ENCODE measurements at regions not wholly inside any gene's neighbourhood (a gene's known extent, or its start where the extent isn't known, plus 50 kb on each side); places are given as distances from the start of the nearest gene placed in this dataset.

DNA sequence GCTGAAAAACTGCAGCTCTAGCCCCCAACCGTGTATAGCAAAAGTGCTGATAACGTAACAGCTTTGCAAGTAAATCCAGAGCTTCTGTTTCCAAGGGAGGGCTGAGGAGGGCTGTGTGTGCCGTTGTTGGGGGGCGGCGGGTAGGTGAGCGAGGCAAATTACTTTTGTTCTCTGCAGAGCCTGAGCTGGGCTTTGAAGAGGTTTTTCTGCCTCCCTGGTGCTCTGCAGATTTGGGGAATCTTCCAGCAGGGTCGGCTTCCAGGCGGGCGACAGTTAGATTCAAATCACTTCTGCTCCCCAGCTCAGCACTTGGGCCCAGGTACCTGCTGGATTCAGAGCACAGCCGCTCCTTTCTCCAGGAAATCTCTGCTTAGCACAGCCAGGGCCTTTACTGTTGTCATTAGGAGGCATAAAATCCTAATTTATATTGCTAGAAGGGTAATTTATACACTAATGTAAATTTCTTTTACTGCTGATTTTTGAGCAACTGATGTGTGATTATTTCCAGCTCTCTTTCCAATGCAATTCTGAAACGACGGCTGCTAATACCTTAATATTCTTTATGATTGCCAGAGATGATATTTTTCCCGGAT lies 442.4 kb downstream of the TYW1 start:
- H3K4me3 ChIP-seq (ENCODE audit: low read depth, low read length), result no peak overlapping the region
- H3K27me3 ChIP-seq (ENCODE audit: control insufficient read depth, insufficient read depth, low read length), result no peaks in the 10 kb centered on the region
- no peaks in the 10 kb centered on the region for H3K36me3 ChIP-seq (ENCODE audit: control insufficient read depth, insufficient read depth, low read length)
- TF ChIP-seq, protein P1, sequence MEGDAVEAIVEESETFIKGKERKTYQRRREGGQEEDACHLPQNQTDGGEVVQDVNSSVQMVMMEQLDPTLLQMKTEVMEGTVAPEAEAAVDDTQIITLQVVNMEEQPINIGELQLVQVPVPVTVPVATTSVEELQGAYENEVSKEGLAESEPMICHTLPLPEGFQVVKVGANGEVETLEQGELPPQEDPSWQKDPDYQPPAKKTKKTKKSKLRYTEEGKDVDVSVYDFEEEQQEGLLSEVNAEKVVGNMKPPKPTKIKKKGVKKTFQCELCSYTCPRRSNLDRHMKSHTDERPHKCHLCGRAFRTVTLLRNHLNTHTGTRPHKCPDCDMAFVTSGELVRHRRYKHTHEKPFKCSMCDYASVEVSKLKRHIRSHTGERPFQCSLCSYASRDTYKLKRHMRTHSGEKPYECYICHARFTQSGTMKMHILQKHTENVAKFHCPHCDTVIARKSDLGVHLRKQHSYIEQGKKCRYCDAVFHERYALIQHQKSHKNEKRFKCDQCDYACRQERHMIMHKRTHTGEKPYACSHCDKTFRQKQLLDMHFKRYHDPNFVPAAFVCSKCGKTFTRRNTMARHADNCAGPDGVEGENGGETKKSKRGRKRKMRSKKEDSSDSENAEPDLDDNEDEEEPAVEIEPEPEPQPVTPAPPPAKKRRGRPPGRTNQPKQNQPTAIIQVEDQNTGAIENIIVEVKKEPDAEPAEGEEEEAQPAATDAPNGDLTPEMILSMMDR (IDR thresholded peaks at IDR 0.05; ENCODE audit: insufficient read depth, low read length, poor library complexity, severe bottlenecking), result no peak
- DNase-seq (ENCODE audit: low read depth), result no peak

DNA sequence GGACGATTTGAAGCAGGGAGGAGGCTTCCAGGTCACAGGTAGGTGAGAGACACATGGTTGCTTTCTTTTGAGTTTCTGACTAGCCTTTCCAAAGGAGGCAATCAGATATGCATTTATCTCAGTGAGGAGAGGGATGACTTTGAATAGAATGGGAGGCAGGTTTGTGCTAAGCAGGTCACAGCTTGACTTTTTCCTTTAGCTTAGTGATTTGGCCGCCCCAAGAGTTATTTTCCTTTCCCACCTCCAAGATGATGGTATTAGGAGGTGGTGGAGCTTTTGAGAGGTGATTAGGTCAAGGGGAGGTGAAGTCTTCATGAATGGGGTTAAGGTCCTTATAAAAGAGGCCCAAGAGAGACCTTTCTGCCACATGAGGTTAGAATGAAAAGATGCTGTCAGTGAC lies 443.7 kb downstream of the TYW1 start:
- TF ChIP-seq, protein P1 (IDR thresholded peaks at IDR 0.05; ENCODE audit: insufficient read depth, low read length, poor library complexity, severe bottlenecking), result no peak
- no peak overlapping the region for H3K4me3 ChIP-seq (ENCODE audit: low read depth, low read length)
- no peaks in the 10 kb centered on the region for H3K36me3 ChIP-seq (ENCODE audit: control insufficient read depth, insufficient read depth, low read length)
- H3K27me3 ChIP-seq (ENCODE audit: control insufficient read depth, insufficient read depth, low read length), result no peaks in the 10 kb centered on the region
- DNase-seq (ENCODE audit: low read depth), result no peak

DNA sequence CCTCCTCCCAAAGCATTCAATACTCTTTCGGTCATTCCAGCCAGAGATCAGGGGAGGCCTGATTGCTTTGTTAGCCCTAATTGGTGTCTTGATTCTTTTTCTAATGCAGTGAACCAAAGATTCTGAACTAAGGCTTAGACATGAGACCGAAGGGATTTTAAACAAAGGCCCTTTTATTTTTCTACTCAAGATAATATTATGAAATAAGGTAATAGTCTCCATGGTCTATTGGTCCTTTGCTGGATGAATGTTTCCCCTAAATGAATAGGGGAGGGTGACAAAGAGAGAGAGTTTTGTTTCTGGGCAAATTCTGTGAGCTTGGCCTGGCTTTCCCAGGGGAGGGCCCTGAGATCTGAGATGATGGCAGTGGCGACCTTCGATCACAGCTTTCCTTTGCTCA lies 449.1 kb downstream of the TYW1 start:
- DNase-seq (ENCODE audit: low read depth), result no peak
- H3K36me3 ChIP-seq (ENCODE audit: control insufficient read depth, insufficient read depth, low read length), result no peaks in the 10 kb centered on the region
- no peak overlapping the region for H3K4me3 ChIP-seq (ENCODE audit: low read depth, low read length)
- no peaks in the 10 kb centered on the region for H3K27me3 ChIP-seq (ENCODE audit: control insufficient read depth, insufficient read depth, low read length)
- TF ChIP-seq, protein P1 (IDR thresholded peaks at IDR 0.05; ENCODE audit: insufficient read depth, low read length, poor library complexity, severe bottlenecking), result no peak

DNA sequence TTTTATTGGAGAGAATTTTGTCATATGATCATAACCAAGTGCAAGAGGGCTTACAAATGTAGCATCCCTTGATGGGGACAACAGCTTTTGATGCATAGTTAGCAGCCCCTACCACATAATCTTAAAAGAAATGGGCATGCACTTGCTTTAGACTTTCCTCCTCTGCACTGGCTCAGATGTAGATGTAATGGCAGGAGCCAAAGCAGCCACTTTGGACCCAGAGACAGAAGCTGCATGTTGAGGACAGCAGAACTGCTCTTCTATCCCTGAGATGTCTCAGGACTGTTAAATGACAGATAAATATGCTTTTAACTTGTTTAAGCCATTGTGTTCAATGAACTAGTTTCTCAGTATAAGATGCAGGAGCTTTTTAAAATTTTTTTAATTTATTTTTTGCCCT lies 450.7 kb downstream of the TYW1 start:
- H3K27me3 ChIP-seq (ENCODE audit: control insufficient read depth, insufficient read depth, low read length), result no peaks in the 10 kb centered on the region
- TF ChIP-seq, protein P1 (IDR thresholded peaks at IDR 0.05; ENCODE audit: insufficient read depth, low read length, poor library complexity, severe bottlenecking), result no peak
- no peaks in the 10 kb centered on the region for H3K36me3 ChIP-seq (ENCODE audit: control insufficient read depth, insufficient read depth, low read length)
- H3K4me3 ChIP-seq (ENCODE audit: low read depth, low read length), result no peak overlapping the region
- DNase-seq (ENCODE audit: low read depth), result no peak

DNA sequence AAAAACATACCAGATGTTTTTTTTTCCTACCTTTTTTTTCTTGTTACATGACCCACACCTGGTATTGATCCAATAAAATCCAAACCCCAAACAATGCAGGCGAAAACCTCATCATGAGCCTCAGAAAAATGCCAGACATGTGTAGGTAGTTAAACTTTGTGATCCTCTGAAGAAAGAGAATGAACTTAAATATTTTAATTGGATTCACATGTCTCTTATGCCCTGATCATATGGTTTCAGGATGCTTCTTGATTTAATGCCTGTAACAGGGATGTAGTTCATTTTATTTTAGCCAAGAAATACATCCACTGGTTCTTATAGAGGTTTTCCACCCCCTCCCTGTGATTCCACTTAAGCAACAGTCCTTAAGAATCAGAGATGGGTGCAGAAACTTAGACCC lies 451.6 kb downstream of the TYW1 start:
- no peak overlapping the region for H3K4me3 ChIP-seq (ENCODE audit: low read depth, low read length)
- no peak for DNase-seq (ENCODE audit: low read depth)
- TF ChIP-seq, protein P1 (IDR thresholded peaks at IDR 0.05; ENCODE audit: insufficient read depth, low read length, poor library complexity, severe bottlenecking), result no peak
- H3K36me3 ChIP-seq (ENCODE audit: control insufficient read depth, insufficient read depth, low read length), result no peaks in the 10 kb centered on the region
- no peaks in the 10 kb centered on the region for H3K27me3 ChIP-seq (ENCODE audit: control insufficient read depth, insufficient read depth, low read length)

DNA sequence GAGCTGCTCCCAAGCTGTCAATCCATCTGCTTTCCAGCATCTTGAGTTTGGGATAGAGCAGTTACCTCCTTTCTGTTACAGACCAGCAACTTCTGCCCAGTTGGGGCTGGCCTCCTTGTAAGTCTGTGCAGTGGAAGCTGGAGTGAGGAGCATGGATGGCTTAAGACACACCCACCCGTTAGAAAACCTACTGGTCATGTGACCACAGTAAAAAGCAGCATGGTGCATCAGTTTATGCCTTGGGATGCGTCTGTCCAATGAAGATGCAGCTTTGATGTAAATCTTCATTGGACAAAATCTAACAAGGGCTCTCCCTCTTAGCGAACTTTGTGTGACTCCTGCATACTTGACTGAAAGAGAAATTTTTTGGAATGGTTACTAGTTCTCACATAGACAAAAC lies 453.5 kb downstream of the TYW1 start:
- Histone ChIP-seq H3K36me3 (ENCODE audit: control insufficient read depth, insufficient read depth, low read length) (no peaks in the 10 kb centered on the region), H3K27me3 (ENCODE audit: control insufficient read depth, insufficient read depth, low read length) (no peaks in the 10 kb centered on the region), H3K4me3 (ENCODE audit: low read depth, low read length) (no peak overlapping the region)
- no peak for DNase-seq (ENCODE audit: low read depth)
- TF ChIP-seq, protein P1 (IDR thresholded peaks at IDR 0.05; ENCODE audit: insufficient read depth, low read length, poor library complexity, severe bottlenecking), result no peak
